PC-9 (cell line): ENCODE measurements at regions not wholly inside any gene's neighbourhood (a gene's known extent, or its start where the extent isn't known, plus 50 kb on each side); places are given as distances from the start of the nearest gene placed in this dataset.

Experiments used
- BruUV-seq: library from RNA; stranded (reverse); fragments of 400-500 nt; replicated peaks from 2 replicates; lab custom pipeline; 2021; lab: Mats Ljungman, UMichigan
- CTCF ChIA-PET: fragments of 300-600 bp; sonication (Branson Sonifier 250); formaldehyde crosslinking; loops from one replicate; lab custom pipeline; 2022; ENCODE audit warnings: antibody characterized with exemption; lab: Charles Lee
- POLR2A ChIA-PET: fragments of 300-600 bp; sonication (Branson Sonifier 250); formaldehyde crosslinking; loops from one replicate; lab custom pipeline; 2022; ENCODE audit warnings: antibody characterized with exemption; ENCODE audit not compliant: unreplicated experiment; lab: Charles Lee
- DNase-seq, 2 experiments: peaks; one replicate each; pipeline versions ENCODE4 v3.0.0 to v3.0.0-alpha.2; 2015 to 2022; ENCODE audit warnings: mixed read lengths in 1 of 2
- H2AFZ ChIP-seq: fragments of 200-600 bp; sonication (generic); 2 replicates; pipeline ENCODE4 v1.8.1; 2017; ENCODE audit warnings: antibody characterized with exemption
- H3F3A ChIP-seq: fragments of 200-600 bp; sonication (generic); 2 replicates; pipeline ENCODE4 v1.8.1; 2017; ENCODE audit warnings: antibody characterized with exemption, mild to moderate bottlenecking, low read depth; ENCODE audit not compliant: insufficient read depth
- H3K27ac ChIP-seq: fragments of 200-600 bp; sonication (generic); 2 replicates; pipeline ENCODE4 v1.6.1; 2016; ENCODE audit warnings: mixed run types
- H3K27me3 ChIP-seq: fragments of 200-600 bp; sonication (generic); 2 replicates; pipeline ENCODE4 v1.6.1; 2016; ENCODE audit warnings: low read depth, mixed run types; ENCODE audit not compliant: insufficient read depth
- H3K36me3 ChIP-seq: fragments of 200-600 bp; sonication (generic); 2 replicates; pipeline ENCODE4 v1.6.1; 2016; ENCODE audit warnings: low read depth, mixed run types
- H3K4me1 ChIP-seq: fragments of 200-600 bp; sonication (generic); replicated peaks from 2 replicates; pipeline ENCODE4 v1.6.1; 2016; ENCODE audit warnings: mixed run types; ENCODE audit not compliant: insufficient read depth
- H3K4me2 ChIP-seq: fragments of 200-600 bp; sonication (generic); 2 replicates; pipeline ENCODE4 v1.6.1; 2017; ENCODE audit warnings: mixed run types
- H3K4me3 ChIP-seq: fragments of 200-600 bp; sonication (generic); 2 replicates; pipeline ENCODE4 v1.6.1; 2016; ENCODE audit warnings: mixed run types
- H3K79me2 ChIP-seq: fragments of 200-600 bp; sonication (generic); 2 replicates; pipeline ENCODE4 v1.6.1; 2017; ENCODE audit warnings: low read depth, mixed run types
- H3K9me2 ChIP-seq: fragments of 200-600 bp; sonication (generic); 2 replicates; pipeline ENCODE4 v1.8.1; 2017; ENCODE audit warnings: mild to moderate bottlenecking; ENCODE audit not compliant: insufficient read depth
- H3K9me3 ChIP-seq: fragments of 200-600 bp; sonication (generic); 2 replicates; pipeline ENCODE4 v1.8.1; 2016; ENCODE audit warnings: low read depth; ENCODE audit not compliant: insufficient read depth
- H4K20me1 ChIP-seq: fragments of 200-600 bp; sonication (generic); 2 replicates; pipeline ENCODE4 v1.8.1; 2017; ENCODE audit not compliant: insufficient read depth
- EZH2 ChIP-seq: fragments of 200-600 bp; sonication (generic); IDR thresholded peaks from 2 replicates; pipeline ENCODE4 v1.8.0; 2017; ENCODE audit warnings: antibody characterized with exemption, low read depth
- intact Hi-C: fragments of 100-400 bp; cut with micrococcal nuclease; formaldehyde crosslinking; loops from one replicate; pipeline ENCODE4 v1.10.0; 2022; ENCODE audit not compliant: unreplicated experiment
- TF ChIP-seq, protein P1 (sequence below): fragments of 200-600 bp; sonication (generic); conservative IDR thresholded peaks from 2 replicates; pipeline ENCODE4 v1.6.1; 2017; ENCODE audit warnings: mixed run types, antibody characterized with exemption, mild to moderate bottlenecking, moderate library complexity

DNA sequence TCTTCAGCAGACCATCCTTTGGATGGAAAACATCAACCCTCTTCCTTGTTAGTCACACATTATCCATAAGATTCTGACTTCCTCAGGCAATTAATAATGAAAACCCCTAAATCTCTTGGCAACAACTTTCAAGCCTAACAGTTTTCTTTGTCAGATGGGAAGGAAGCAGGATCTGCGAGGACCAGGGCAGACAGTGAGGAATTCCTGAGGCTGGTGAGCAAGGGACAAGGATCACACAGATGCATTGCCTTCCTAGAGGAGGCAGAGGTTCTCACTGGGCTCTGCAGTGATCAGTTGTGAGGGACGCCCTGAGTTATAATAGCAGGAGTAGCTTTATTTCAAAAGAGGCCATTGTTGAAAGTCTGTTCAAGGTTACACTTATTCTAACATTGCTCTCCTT lies 195.4 kb downstream of the SLIT2 start:
- intact Hi-C loops: no loop called here

DNA sequence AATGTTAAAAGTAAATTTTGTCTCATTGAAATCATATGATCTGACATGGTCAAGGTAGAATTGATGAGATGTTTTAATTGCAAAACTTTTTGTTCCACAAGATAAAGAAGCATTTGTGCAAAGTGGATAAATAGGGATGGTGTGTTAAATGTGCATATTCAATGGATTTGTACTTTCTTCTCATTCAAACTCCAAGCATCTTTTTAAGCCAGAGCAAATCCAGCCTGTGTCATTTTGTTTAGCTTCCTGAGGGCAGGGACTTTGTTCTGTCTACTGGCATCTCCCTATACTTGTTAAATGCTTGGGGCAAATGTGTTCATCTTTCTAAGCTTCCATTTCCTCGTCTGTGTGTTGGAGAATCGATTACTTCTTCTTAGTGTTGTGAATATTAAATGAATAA lies 200.3 kb downstream of the SLIT2 start:
- no peaks in the 10 kb centered on the region for H3K9me2 ChIP-seq
- no peaks in the 10 kb centered on the region for H3K9me3 ChIP-seq
- no peak overlapping the region for H3K4me3 ChIP-seq
- no peaks in the 10 kb centered on the region for H3K36me3 ChIP-seq
- H3F3A ChIP-seq: no peaks in the 10 kb centered on the region
- intact Hi-C loops: no loop called here
- H3K79me2 ChIP-seq: no peaks in the 10 kb centered on the region
- no peak for DNase-seq
- H3K4me2 ChIP-seq: no peak overlapping the region
- no peaks in the 10 kb centered on the region for H3K27me3 ChIP-seq
- H2AFZ ChIP-seq: no peak overlapping the region
- no peaks in the 10 kb centered on the region for H4K20me1 ChIP-seq
- H3K27ac ChIP-seq: no peak overlapping the region
- CTCF ChIA-PET: no interaction called here
- BruUV-seq: no TSS peak
- TF ChIP-seq, protein P1, sequence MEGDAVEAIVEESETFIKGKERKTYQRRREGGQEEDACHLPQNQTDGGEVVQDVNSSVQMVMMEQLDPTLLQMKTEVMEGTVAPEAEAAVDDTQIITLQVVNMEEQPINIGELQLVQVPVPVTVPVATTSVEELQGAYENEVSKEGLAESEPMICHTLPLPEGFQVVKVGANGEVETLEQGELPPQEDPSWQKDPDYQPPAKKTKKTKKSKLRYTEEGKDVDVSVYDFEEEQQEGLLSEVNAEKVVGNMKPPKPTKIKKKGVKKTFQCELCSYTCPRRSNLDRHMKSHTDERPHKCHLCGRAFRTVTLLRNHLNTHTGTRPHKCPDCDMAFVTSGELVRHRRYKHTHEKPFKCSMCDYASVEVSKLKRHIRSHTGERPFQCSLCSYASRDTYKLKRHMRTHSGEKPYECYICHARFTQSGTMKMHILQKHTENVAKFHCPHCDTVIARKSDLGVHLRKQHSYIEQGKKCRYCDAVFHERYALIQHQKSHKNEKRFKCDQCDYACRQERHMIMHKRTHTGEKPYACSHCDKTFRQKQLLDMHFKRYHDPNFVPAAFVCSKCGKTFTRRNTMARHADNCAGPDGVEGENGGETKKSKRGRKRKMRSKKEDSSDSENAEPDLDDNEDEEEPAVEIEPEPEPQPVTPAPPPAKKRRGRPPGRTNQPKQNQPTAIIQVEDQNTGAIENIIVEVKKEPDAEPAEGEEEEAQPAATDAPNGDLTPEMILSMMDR: no peak
- POLR2A ChIA-PET: no interaction called here
- H3K4me1 ChIP-seq: no peaks in the 10 kb centered on the region

More for the DNA sequence above, 195.4 kb downstream of the SLIT2 start:
- CTCF ChIA-PET: no interaction called here
- no peak for TF ChIP-seq EZH2
- TF ChIP-seq, protein P1: no peak
- Histone ChIP-seq H3K9me2 (no peaks in the 10 kb centered on the region), H3F3A (no peaks in the 10 kb centered on the region), H3K4me1 (no peaks in the 10 kb centered on the region), H3K79me2 (no peaks in the 10 kb centered on the region), H3K4me2 (no peak overlapping the region), H3K9me3 (no peaks in the 10 kb centered on the region), H4K20me1 (no peaks in the 10 kb centered on the region), H3K4me3 (no peak overlapping the region), H3K27ac (no peak overlapping the region), H3K36me3 (no peaks in the 10 kb centered on the region), H2AFZ (no peak overlapping the region), H3K27me3 (no peaks in the 10 kb centered on the region)
- no TSS peak for BruUV-seq
- POLR2A ChIA-PET: no interaction called here
- no peak for DNase-seq

DNA sequence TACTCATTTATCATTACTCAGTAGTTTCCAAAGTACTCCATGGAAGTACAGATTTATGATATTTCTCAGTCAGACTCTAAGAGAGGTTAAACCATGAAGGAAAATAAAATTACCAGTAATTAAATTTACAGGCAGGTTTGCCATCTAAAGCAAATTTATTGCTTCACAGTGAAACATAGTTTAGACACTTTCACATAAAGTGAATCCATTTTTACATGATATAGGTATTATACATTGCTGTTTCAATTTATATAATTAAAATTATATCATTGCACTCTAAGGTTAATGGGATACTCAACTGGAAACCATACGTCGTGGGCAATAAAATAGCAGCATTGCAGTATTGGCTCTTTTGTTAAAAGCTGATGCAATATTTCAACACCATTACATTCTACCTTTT lies 202.8 kb downstream of the SLIT2 start:
- Histone ChIP-seq H3K79me2 (no peaks in the 10 kb centered on the region), H2AFZ (no peak overlapping the region), H3K27ac (no peak overlapping the region), H3K4me3 (no peak overlapping the region), H4K20me1 (no peaks in the 10 kb centered on the region), H3F3A (no peaks in the 10 kb centered on the region), H3K4me1 (no peaks in the 10 kb centered on the region), H3K9me2 (no peaks in the 10 kb centered on the region), H3K4me2 (no peak overlapping the region), H3K27me3 (no peaks in the 10 kb centered on the region), H3K36me3 (no peaks in the 10 kb centered on the region), H3K9me3 (no peaks in the 10 kb centered on the region)
- CTCF ChIA-PET: no interaction called here
- intact Hi-C loops: no loop called here
- no peak for DNase-seq
- BruUV-seq: no TSS peak
- POLR2A ChIA-PET: no interaction called here
- no peak for TF ChIP-seq EZH2
- TF ChIP-seq, protein P1: no peak
